ENCODE measurements at regions not wholly inside any gene's neighbourhood (a gene's known extent, or its start where the extent isn't known, plus 50 kb on each side); places are given as distances from the start of the nearest gene placed in this dataset.

DNA sequence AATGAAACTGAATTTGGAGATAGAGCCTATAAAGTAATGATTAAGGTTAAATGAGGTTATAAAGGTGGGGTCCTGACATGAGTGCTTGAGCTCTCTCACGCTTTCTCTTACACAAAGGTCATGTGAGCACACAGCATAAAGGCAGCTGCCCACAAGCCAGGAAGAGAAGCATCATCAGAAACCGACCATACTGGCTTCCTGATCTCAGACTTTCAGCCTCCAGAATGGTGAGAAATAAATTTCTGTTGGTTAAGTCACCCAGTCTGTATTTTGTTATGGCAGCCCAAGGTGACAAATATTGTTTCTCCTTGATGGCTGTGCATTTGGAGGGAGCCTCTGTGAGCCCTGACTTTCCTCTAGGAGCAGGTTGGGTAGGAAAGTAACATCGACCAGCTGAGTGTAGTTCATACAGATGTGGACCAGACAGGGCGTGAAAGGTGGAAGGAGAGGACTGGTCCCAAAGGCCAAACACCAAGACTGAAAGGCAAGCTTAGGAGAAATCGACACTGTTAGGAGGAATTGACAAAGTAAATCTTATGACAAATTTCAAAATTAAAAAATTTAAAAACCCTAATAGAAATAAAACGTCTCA is 97.6 kb upstream of the SLC38A2 start:
- TF ChIP-seq, protein P1, sequence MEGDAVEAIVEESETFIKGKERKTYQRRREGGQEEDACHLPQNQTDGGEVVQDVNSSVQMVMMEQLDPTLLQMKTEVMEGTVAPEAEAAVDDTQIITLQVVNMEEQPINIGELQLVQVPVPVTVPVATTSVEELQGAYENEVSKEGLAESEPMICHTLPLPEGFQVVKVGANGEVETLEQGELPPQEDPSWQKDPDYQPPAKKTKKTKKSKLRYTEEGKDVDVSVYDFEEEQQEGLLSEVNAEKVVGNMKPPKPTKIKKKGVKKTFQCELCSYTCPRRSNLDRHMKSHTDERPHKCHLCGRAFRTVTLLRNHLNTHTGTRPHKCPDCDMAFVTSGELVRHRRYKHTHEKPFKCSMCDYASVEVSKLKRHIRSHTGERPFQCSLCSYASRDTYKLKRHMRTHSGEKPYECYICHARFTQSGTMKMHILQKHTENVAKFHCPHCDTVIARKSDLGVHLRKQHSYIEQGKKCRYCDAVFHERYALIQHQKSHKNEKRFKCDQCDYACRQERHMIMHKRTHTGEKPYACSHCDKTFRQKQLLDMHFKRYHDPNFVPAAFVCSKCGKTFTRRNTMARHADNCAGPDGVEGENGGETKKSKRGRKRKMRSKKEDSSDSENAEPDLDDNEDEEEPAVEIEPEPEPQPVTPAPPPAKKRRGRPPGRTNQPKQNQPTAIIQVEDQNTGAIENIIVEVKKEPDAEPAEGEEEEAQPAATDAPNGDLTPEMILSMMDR (conservative IDR thresholded peaks at IDR 0.05; ENCODE audit: low read depth, low read length) = no peak
- no peak for TF ChIP-seq EZH2 (IDR thresholded peaks at IDR 0.05; ENCODE audit: borderline replicate concordance, low read depth, low read length, poor library complexity, severe bottlenecking)
